AG04450 (cell line): ENCODE measurements at regions not wholly inside any gene's neighbourhood (a gene's known extent, or its start where the extent isn't known, plus 50 kb on each side); places are given as distances from the start of the nearest gene placed in this dataset.

ENCODE experiments used
- CTCF ChIA-PET: fragments of 300-600, 350-600 bp; formaldehyde crosslinking; extraction: SDS; loops from one replicate; lab custom pipeline; 2022; ENCODE audit warnings: antibody characterized with exemption, inconsistent platforms; lab: Charles Lee
- POLR2A ChIA-PET: fragments of 350-600 bp; formaldehyde crosslinking; extraction: SDS; loops from one replicate; lab custom pipeline; 2021; ENCODE audit warnings: antibody characterized with exemption, inconsistent platforms; lab: Yijun Ruan, JAX
- DNase-seq: peaks from one replicate; pipeline ENCODE4 v3.0.0-alpha.2; 2011; ENCODE audit warnings: low read depth, low spot score
- H3K27ac ChIP-seq: one replicate; pipeline ENCODE4 v1.5.1; 2012; ENCODE audit warnings: low read depth, low read length, control low read depth
- H3K27me3 ChIP-seq: one replicate; pipeline ENCODE4 v1.6.0; 2012; ENCODE audit warnings: low read length; ENCODE audit not compliant: control insufficient read depth, insufficient read depth
- H3K4me3 ChIP-seq: 2 replicates; pipeline ENCODE4 v1.5.1; 2011; ENCODE audit warnings: mild to moderate bottlenecking, low read depth, low read length, control low read depth
- H3K9me3 ChIP-seq: 2 replicates; pipeline ENCODE4 v1.5.1; 2012; ENCODE audit warnings: low read length; ENCODE audit not compliant: control insufficient read depth, insufficient read depth
- TF ChIP-seq, protein P1 (sequence below): IDR thresholded peaks from 2 replicates; pipeline ENCODE4 v1.5.1; 2011; ENCODE audit warnings: low read depth, low read length, control low read depth, inconsistent platforms

- DNase-seq, result peak; percentile 41
- peak overlapping the region; percentile 49 for H3K27ac ChIP-seq
- no peaks in the 10 kb centered on the region for H3K9me3 ChIP-seq
- no peaks in the 10 kb centered on the region for H3K27me3 ChIP-seq
- ChIA-PET POLR2A (no interaction called here), CTCF (interaction anchor here (0.7 to 1.4 kb wide), 5 partner anchors 26 to 231 kb away, joined by 3 to 9 read pairs (median 3); no protein-coding TSS in a partner anchor)
- TF ChIP-seq, protein P1, sequence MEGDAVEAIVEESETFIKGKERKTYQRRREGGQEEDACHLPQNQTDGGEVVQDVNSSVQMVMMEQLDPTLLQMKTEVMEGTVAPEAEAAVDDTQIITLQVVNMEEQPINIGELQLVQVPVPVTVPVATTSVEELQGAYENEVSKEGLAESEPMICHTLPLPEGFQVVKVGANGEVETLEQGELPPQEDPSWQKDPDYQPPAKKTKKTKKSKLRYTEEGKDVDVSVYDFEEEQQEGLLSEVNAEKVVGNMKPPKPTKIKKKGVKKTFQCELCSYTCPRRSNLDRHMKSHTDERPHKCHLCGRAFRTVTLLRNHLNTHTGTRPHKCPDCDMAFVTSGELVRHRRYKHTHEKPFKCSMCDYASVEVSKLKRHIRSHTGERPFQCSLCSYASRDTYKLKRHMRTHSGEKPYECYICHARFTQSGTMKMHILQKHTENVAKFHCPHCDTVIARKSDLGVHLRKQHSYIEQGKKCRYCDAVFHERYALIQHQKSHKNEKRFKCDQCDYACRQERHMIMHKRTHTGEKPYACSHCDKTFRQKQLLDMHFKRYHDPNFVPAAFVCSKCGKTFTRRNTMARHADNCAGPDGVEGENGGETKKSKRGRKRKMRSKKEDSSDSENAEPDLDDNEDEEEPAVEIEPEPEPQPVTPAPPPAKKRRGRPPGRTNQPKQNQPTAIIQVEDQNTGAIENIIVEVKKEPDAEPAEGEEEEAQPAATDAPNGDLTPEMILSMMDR, result no peak
- H3K4me3 ChIP-seq, result no peak overlapping the region
Observed at GRCh38 chr20:53708129-53708968, 114.7 kb upstream of the ZNF217 start.

GRCh38 chr20:53707371-53708055, 113.9 kb upstream of the ZNF217 start:
- H3K9me3 ChIP-seq, result no peaks in the 10 kb centered on the region
- CTCF ChIA-PET, result interaction anchor here (1.0 to 1.4 kb wide), 3 partner anchors 28 to 232 kb away, joined by 3 to 9 read pairs (median 3); no protein-coding TSS in a partner anchor
- peak overlapping the region; percentile 63 for H3K27ac ChIP-seq
- DNase-seq, result peak; percentile 13
- TF ChIP-seq, protein P1, result no peak
- no peaks in the 10 kb centered on the region for H3K27me3 ChIP-seq
- H3K4me3 ChIP-seq, result no peak overlapping the region
- POLR2A ChIA-PET, result no interaction called here

GRCh38 chr20:53706466-53707370, 113.1 kb upstream of the ZNF217 start:
- H3K9me3 ChIP-seq, result no peaks in the 10 kb centered on the region
- POLR2A ChIA-PET, result no interaction called here
- peak; percentile 62 for DNase-seq
- H3K4me3 ChIP-seq, result no peak overlapping the region
- peak overlapping the region; percentile 63 for H3K27ac ChIP-seq
- CTCF ChIA-PET, result no interaction called here
- no peaks in the 10 kb centered on the region for H3K27me3 ChIP-seq
- TF ChIP-seq, protein P1, result no peak

GRCh38 chr20:53706008-53706465, 112.4 kb upstream of the ZNF217 start:
- Histone ChIP-seq H3K27me3 (no peaks in the 10 kb centered on the region), H3K4me3 (no peak overlapping the region), H3K27ac (peak overlapping the region; percentile 63), H3K9me3 (no peaks in the 10 kb centered on the region)
- no peak for DNase-seq
- ChIA-PET POLR2A (no interaction called here), CTCF (no interaction called here)
- TF ChIP-seq, protein P1, result no peak
